ENCODE measurements at regions not wholly inside any gene's neighbourhood (a gene's known extent, or its start where the extent isn't known, plus 50 kb on each side); places are given as distances from the start of the nearest gene placed in this dataset.

DNA sequence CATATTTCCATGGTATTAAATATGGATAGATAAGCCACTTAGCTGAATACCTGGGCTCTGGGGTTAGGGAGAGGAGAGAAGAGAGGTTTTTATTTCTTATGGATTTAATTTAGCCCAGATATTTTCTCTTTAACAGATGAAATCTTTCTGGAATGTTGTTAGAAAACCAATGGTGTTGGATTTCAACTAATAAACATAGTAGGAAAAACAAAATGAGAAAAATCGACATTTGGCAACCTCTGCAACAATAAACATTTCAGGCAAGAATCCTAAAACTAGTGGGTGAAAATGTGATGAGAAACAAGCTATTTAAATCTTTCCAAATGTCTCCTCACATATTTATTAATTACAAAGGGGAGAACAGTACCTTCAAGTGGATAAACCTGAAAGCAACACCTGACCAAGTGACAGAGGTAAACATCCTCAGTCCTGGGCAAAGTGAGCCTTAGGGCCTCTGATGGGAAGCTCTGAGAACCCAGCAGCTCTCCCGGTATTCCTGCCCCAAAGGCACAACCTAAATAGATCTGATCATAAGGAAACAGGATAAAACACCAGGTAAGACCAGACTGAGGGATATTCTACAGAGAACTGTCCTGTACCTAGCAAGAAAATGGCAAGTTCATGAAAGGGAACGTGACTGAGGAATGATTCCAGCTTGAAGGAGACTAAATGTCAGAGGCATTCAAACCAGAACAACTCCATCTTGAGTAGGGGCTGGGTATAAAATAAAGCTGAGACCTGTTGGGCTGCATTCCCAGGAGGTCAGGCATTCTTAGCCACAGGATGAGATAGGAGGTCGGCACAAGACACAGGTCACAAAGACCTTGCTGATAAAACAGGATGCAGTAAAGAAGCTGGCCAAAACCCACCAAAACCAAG lies 163.7 kb downstream of the ESM1 start:
- TF ChIP-seq, protein P1, sequence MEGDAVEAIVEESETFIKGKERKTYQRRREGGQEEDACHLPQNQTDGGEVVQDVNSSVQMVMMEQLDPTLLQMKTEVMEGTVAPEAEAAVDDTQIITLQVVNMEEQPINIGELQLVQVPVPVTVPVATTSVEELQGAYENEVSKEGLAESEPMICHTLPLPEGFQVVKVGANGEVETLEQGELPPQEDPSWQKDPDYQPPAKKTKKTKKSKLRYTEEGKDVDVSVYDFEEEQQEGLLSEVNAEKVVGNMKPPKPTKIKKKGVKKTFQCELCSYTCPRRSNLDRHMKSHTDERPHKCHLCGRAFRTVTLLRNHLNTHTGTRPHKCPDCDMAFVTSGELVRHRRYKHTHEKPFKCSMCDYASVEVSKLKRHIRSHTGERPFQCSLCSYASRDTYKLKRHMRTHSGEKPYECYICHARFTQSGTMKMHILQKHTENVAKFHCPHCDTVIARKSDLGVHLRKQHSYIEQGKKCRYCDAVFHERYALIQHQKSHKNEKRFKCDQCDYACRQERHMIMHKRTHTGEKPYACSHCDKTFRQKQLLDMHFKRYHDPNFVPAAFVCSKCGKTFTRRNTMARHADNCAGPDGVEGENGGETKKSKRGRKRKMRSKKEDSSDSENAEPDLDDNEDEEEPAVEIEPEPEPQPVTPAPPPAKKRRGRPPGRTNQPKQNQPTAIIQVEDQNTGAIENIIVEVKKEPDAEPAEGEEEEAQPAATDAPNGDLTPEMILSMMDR (conservative IDR thresholded peaks at IDR 0.05; ENCODE audit: low read length) = no peak
- TF ChIP-seq EZH2phosphoT487 (IDR thresholded peaks at IDR 0.05; ENCODE audit: borderline replicate concordance, low read depth, low read length) = no peak
